ENCODE measurements at regions not wholly inside any gene's neighbourhood (a gene's known extent, or its start where the extent isn't known, plus 50 kb on each side); places are given as distances from the start of the nearest gene placed in this dataset.

DNA sequence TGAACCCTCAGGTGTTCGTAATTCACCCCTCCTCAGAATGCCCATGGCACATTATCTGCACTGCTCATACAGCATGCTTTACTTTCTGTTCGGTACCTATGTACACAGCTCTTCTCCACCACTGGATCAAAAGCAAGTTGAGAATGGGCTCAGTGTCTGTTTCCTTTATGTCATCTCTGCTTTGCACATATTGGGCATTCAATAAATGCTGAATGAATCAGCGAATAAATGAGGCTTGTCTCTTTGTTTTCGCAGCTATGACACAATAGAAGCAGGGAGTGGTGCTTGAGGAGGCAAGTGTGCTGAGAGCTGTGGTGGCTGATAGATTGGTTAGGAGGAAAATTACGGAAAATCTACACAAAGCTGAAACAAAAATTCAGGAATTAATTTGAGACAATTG is 109.1 kb upstream of the VMA21 start (continued):
- TF ChIP-seq, protein P1, sequence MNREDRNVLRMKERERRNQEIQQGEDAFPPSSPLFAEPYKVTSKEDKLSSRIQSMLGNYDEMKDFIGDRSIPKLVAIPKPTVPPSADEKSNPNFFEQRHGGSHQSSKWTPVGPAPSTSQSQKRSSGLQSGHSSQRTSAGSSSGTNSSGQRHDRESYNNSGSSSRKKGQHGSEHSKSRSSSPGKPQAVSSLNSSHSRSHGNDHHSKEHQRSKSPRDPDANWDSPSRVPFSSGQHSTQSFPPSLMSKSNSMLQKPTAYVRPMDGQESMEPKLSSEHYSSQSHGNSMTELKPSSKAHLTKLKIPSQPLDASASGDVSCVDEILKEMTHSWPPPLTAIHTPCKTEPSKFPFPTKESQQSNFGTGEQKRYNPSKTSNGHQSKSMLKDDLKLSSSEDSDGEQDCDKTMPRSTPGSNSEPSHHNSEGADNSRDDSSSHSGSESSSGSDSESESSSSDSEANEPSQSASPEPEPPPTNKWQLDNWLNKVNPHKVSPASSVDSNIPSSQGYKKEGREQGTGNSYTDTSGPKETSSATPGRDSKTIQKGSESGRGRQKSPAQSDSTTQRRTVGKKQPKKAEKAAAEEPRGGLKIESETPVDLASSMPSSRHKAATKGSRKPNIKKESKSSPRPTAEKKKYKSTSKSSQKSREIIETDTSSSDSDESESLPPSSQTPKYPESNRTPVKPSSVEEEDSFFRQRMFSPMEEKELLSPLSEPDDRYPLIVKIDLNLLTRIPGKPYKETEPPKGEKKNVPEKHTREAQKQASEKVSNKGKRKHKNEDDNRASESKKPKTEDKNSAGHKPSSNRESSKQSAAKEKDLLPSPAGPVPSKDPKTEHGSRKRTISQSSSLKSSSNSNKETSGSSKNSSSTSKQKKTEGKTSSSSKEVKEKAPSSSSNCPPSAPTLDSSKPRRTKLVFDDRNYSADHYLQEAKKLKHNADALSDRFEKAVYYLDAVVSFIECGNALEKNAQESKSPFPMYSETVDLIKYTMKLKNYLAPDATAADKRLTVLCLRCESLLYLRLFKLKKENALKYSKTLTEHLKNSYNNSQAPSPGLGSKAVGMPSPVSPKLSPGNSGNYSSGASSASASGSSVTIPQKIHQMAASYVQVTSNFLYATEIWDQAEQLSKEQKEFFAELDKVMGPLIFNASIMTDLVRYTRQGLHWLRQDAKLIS (CRISPR knock-in tag; IDR thresholded peaks at IDR 0.05; ENCODE audit: borderline replicate concordance), result no peak
- no peak for TF ChIP-seq SOX15 (CRISPR knock-in tag; IDR thresholded peaks at IDR 0.05)
- no peak for TF ChIP-seq GABPB1 (CRISPR knock-in tag; IDR thresholded peaks at IDR 0.05)
- TF ChIP-seq, protein P2, sequence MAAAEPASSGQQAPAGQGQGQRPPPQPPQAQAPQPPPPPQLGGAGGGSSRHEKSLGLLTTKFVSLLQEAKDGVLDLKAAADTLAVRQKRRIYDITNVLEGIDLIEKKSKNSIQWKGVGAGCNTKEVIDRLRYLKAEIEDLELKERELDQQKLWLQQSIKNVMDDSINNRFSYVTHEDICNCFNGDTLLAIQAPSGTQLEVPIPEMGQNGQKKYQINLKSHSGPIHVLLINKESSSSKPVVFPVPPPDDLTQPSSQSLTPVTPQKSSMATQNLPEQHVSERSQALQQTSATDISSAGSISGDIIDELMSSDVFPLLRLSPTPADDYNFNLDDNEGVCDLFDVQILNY (CRISPR knock-in tag; IDR thresholded peaks at IDR 0.05), result no peak
- no peak for TF ChIP-seq JUN (CRISPR knock-in tag; IDR thresholded peaks at IDR 0.05)

DNA sequence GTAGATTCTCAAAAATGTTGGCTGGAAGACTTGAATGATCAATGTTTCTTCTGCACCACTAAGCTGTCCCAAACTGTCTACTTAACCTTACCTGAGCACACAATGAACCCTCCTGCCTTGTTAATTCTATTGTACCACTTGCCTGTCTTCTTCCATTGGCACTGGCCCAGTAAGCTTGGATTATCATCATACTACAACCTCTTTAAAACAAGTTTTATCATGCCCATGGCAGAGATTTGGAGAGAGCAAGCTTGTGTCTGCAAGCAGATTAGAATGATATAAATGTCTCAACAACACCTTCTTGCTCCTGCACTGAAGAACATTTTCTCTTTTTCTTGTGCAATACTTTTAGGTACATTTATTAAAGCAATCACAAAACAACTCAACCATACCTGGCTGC is 74.0 kb upstream of the VMA21 start:
- Mint-ChIP-seq H3K4me3 (no peak overlapping the region), H3K9me3 (no peaks in the 10 kb centered on the region), H3K36me3 (no peaks in the 10 kb centered on the region), H3K27ac (no peak overlapping the region), H3K27me3 (ENCODE audit: low read depth) (peaks cover 2% of the 10 kb centered on the region; the same call in 1 of the 2 replicates), H3K4me1 (0 out of 2 replicates have a peak, but pooled peaks cover 3% of the 10 kb centered on the region)
- no peak for TF ChIP-seq PRRX2 (CRISPR knock-in tag; IDR thresholded peaks at IDR 0.05)
- TF ChIP-seq, protein P3, sequence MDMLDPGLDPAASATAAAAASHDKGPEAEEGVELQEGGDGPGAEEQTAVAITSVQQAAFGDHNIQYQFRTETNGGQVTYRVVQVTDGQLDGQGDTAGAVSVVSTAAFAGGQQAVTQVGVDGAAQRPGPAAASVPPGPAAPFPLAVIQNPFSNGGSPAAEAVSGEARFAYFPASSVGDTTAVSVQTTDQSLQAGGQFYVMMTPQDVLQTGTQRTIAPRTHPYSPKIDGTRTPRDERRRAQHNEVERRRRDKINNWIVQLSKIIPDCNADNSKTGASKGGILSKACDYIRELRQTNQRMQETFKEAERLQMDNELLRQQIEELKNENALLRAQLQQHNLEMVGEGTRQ (CRISPR knock-in tag; IDR thresholded peaks at IDR 0.05), result no peak
- TF ChIP-seq NR2C2 (CRISPR knock-in tag; IDR thresholded peaks at IDR 0.05), result no peak
- TF ChIP-seq JAZF1 (CRISPR knock-in tag; IDR thresholded peaks at IDR 0.05), result no peak
- TF ChIP-seq, protein P4, sequence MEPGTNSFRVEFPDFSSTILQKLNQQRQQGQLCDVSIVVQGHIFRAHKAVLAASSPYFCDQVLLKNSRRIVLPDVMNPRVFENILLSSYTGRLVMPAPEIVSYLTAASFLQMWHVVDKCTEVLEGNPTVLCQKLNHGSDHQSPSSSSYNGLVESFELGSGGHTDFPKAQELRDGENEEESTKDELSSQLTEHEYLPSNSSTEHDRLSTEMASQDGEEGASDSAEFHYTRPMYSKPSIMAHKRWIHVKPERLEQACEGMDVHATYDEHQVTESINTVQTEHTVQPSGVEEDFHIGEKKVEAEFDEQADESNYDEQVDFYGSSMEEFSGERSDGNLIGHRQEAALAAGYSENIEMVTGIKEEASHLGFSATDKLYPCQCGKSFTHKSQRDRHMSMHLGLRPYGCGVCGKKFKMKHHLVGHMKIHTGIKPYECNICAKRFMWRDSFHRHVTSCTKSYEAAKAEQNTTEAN (CRISPR knock-in tag; IDR thresholded peaks at IDR 0.05), result no peak
- no peak for TF ChIP-seq GRHL2 (CRISPR knock-in tag; IDR thresholded peaks at IDR 0.05; ENCODE audit: insufficient replicate concordance, severe bottlenecking)
- CTCF ChIA-PET, result no interaction called here
- POLR2A ChIA-PET, result no interaction called here
- ATAC-seq (no peak), DNase-seq (ENCODE audit: low spot score) (no peak)

DNA sequence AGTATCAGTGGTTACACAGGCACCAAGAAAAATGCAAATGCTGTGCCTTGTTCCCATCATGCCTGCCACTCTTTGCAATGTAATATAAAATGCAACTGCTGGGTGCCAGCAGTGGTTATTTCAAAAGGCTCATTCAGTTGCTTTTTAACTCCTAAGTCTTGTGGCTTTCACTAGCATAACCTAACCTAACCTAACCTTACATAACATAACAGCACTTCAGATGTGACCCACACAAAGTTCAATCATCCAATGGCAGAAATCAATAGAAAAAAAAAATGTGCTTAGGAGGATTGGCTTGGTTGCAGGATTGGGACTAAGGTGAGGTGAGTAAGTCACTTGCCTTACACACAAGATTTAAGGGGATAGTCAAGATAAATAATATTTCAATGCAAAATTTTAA is 60.2 kb upstream of the VMA21 start:
- CTCF ChIA-PET, result no interaction called here
- Mint-ChIP-seq H3K27me3 (ENCODE audit: low read depth) (peaks cover 4% of the 10 kb centered on the region; the same call in 1 of the 2 replicates), H3K9me3 (no peaks in the 10 kb centered on the region), H3K27ac (no peak overlapping the region), H3K4me1 (no peaks in the 10 kb centered on the region), H3K4me3 (no peak overlapping the region), H3K36me3 (no peaks in the 10 kb centered on the region)
- POLR2A ChIA-PET, result no interaction called here
- ATAC-seq, result no peak
- no peak for DNase-seq (ENCODE audit: low spot score)
- TF ChIP-seq PRRX2 (CRISPR knock-in tag; IDR thresholded peaks at IDR 0.05), result no peak
- TF ChIP-seq, protein P5, sequence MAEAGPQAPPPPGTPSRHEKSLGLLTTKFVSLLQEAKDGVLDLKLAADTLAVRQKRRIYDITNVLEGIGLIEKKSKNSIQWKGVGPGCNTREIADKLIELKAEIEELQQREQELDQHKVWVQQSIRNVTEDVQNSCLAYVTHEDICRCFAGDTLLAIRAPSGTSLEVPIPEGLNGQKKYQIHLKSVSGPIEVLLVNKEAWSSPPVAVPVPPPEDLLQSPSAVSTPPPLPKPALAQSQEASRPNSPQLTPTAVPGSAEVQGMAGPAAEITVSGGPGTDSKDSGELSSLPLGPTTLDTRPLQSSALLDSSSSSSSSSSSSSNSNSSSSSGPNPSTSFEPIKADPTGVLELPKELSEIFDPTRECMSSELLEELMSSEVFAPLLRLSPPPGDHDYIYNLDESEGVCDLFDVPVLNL (CRISPR knock-in tag; IDR thresholded peaks at IDR 0.05; ENCODE audit: borderline replicate concordance, low read depth), result no peak
- no peak for TF ChIP-seq NFYB (CRISPR knock-in tag; conservative IDR thresholded peaks at IDR 0.05; ENCODE audit: low read depth)
- TF ChIP-seq NR2C2 (CRISPR knock-in tag; IDR thresholded peaks at IDR 0.05), result no peak
- TF ChIP-seq, protein P1 (CRISPR knock-in tag; IDR thresholded peaks at IDR 0.05; ENCODE audit: borderline replicate concordance), result no peak
- TF ChIP-seq, protein P6, sequence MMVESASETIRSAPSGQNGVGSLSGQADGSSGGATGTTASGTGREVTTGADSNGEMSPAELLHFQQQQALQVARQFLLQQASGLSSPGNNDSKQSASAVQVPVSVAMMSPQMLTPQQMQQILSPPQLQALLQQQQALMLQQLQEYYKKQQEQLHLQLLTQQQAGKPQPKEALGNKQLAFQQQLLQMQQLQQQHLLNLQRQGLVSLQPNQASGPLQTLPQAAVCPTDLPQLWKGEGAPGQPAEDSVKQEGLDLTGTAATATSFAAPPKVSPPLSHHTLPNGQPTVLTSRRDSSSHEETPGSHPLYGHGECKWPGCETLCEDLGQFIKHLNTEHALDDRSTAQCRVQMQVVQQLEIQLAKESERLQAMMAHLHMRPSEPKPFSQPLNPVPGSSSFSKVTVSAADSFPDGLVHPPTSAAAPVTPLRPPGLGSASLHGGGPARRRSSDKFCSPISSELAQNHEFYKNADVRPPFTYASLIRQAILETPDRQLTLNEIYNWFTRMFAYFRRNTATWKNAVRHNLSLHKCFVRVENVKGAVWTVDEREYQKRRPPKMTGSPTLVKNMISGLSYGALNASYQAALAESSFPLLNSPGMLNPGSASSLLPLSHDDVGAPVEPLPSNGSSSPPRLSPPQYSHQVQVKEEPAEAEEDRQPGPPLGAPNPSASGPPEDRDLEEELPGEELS (CRISPR knock-in tag; IDR thresholded peaks at IDR 0.05), result no peak
- TF ChIP-seq RELA (CRISPR knock-in tag; IDR thresholded peaks at IDR 0.05; ENCODE audit: borderline replicate concordance), result no peak
- no peak for TF ChIP-seq FOXJ3 (CRISPR knock-in tag; IDR thresholded peaks at IDR 0.05; ENCODE audit: borderline replicate concordance)

Data from WTC11 (cell line).